Ovary (tissue), 3 donors: ENCODE measurements at regions not wholly inside any gene's neighbourhood (a gene's known extent, or its start where the extent isn't known, plus 50 kb on each side); places are given as distances from the start of the nearest gene placed in this dataset.

Source experiments
- EP300 ChIP-seq: sonication (generic); formaldehyde crosslinking; IDR thresholded peaks from one replicate; pipeline ENCODE4 v1.6.1; 2017; ENCODE audit warnings: antibody characterized with exemption
- TF ChIP-seq, protein P1 (sequence below), 3 donors: fragments of 450-650 bp in 2 of 3; fragments of 200-600 bp in 1 of 3; IDR thresholded peaks; one replicate each; pipeline versions ENCODE4 v1.5.1 to v1.8.0; 2016 to 2022; ENCODE audit warnings: antibody characterized with exemption in 3 of 3, mild to moderate bottlenecking in 1 of 3
- donor health status: DM: no; HTN: no; CAD: no.

DNA sequence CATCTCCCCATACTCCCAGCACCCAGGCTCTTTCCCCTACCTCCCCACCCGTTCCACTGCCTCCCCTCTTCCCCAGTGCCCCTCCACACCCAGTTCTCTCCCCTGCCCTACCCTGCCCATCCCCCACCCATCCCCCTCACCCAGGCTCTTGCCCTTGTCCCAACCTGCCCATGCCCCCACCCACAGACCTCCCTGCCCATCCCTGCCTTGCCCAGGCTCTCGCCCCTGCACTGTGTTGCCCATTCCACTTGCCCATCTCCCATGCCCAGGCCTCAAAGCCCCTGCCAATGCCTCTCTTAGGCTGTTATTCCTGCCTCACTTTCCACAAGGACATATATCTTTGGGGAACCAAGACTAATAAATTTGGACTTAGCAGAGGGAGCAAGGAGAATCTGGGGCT lies 262.6 kb upstream of the CXCL12 start:
- TF ChIP-seq, protein P1, sequence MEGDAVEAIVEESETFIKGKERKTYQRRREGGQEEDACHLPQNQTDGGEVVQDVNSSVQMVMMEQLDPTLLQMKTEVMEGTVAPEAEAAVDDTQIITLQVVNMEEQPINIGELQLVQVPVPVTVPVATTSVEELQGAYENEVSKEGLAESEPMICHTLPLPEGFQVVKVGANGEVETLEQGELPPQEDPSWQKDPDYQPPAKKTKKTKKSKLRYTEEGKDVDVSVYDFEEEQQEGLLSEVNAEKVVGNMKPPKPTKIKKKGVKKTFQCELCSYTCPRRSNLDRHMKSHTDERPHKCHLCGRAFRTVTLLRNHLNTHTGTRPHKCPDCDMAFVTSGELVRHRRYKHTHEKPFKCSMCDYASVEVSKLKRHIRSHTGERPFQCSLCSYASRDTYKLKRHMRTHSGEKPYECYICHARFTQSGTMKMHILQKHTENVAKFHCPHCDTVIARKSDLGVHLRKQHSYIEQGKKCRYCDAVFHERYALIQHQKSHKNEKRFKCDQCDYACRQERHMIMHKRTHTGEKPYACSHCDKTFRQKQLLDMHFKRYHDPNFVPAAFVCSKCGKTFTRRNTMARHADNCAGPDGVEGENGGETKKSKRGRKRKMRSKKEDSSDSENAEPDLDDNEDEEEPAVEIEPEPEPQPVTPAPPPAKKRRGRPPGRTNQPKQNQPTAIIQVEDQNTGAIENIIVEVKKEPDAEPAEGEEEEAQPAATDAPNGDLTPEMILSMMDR (IDR thresholded peaks at IDR 0.05): no peak
- no peak for TF ChIP-seq EP300
